Fibroblast of the aortic adventitia (primary cell): ENCODE measurements at regions not wholly inside any gene's neighbourhood (a gene's known extent, or its start where the extent isn't known, plus 50 kb on each side); places are given as distances from the start of the nearest gene placed in this dataset.
"Not testable (repeated sequence)": the region's sequence is repeated elsewhere in the genome, so short reads cannot be mapped to it uniquely, and the experiment has no call there.

Source experiments
- DNase-seq: peaks from one replicate; pipeline ENCODE4 v3.0.0-alpha.2; 2010; ENCODE audit warnings: low read depth
- H3K4me3 ChIP-seq: 2 replicates; pipeline ENCODE4 v1.5.1; 2011; ENCODE audit warnings: low read depth, mild to moderate bottlenecking, control low read depth, low read length, moderate library complexity
- TF ChIP-seq, protein P1 (sequence below): IDR thresholded peaks from 2 replicates; pipeline ENCODE4 v1.5.1; 2011; ENCODE audit warnings: mild to moderate bottlenecking, low read length, control low read depth, inconsistent platforms; ENCODE audit not compliant: insufficient read depth

DNA sequence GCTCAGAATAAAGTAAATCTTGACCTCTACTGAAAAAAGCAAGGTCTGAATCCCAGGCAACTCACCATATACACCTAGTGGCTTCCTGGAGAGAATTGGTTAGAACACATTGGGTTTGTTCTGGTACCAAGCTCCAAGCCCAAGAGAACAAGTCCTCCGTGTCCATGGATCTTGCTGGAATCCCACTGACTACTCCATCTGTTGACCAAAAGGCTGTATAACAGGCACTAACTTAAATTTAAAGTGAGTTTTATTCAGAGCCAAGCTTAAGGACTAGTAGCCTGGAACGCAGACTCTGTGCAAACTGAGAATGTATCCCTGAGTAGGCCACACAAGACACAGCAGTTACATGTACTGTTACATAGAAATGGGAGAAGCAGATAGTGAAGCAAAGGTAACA lies 342.1 kb upstream of the LRRC3B start:
- TF ChIP-seq, protein P1, sequence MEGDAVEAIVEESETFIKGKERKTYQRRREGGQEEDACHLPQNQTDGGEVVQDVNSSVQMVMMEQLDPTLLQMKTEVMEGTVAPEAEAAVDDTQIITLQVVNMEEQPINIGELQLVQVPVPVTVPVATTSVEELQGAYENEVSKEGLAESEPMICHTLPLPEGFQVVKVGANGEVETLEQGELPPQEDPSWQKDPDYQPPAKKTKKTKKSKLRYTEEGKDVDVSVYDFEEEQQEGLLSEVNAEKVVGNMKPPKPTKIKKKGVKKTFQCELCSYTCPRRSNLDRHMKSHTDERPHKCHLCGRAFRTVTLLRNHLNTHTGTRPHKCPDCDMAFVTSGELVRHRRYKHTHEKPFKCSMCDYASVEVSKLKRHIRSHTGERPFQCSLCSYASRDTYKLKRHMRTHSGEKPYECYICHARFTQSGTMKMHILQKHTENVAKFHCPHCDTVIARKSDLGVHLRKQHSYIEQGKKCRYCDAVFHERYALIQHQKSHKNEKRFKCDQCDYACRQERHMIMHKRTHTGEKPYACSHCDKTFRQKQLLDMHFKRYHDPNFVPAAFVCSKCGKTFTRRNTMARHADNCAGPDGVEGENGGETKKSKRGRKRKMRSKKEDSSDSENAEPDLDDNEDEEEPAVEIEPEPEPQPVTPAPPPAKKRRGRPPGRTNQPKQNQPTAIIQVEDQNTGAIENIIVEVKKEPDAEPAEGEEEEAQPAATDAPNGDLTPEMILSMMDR: no peak
- no peak for DNase-seq
- H3K4me3 ChIP-seq: no peak overlapping the region

DNA sequence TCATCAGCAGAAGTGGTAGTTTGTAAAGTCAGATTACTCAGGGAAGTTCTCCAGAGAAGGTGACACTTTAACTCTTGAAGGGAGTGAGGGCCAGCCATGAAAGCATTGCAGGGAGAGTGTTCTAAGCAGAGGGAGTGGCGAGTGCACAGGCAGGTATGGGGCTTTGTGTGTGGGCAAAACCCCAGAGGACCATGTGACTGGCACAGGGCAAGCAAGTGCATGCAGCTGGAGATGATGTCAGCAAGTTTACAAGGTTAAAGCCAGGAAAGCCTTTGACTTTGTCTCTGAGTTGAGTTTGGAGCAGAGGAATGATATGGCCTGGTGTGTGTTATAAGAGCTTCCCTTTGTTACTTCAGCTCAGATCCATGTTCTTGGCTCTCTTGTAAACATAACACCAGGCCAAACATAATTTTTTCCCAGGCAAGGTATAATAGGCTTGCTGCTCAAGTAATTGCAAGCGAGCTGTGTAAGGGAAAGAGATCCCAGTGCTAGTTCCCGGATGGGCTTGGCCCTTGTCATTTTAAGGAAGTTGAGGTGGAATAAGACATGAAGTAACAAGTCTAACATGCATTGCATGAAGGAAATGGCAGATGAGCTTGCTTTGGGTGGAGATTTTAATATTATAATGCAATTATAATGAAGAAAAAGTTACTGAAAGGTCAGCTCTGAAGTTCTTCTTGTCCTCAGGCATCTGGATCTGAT lies 341.1 kb upstream of the LRRC3B start:
- no peak for DNase-seq
- H3K4me3 ChIP-seq: no peak overlapping the region
- TF ChIP-seq, protein P1: no peak

DNA sequence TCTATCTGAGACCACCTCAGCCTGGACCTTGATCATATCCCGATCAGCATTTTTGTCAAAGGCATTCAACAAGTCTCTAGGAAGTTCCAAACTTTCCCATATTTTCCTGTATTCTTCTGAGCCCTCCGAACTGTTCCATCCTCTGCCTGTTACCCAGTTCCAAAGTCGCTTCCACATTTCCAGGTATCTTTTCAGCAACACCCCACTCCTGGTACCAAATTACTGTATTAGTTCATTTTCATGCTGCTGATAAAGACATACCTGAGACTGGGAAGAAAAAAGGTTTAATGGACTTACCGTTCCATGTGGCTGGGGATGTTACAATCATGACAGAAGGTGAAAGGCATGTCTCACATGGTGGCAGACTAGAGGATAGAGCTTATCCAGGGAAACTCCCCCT lies 338.1 kb upstream of the LRRC3B start:
- H3K4me3 ChIP-seq: not testable (repeated sequence)

DNA sequence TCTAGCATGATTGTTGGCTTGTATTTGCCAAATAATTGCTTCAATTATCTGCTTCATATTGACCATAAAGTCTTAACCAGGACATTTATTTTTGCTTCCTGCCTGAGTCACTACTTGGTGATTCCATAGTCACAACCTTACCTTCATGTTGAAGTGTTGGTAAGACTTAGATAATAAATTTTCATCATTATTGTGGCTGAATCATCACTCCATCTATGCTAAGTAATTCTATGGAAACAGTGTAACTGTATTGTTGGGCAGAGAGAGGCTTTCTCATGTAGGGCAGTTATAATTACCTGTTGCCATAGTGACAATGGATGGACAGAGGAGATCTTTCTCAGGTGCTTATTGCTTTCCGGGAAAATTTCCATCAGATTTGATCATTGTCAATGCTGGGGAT lies 330.7 kb upstream of the LRRC3B start:
- H3K4me3 ChIP-seq: no peak overlapping the region
- no peak for DNase-seq
- TF ChIP-seq, protein P1: no peak

More for the DNA sequence above, 338.1 kb upstream of the LRRC3B start:
- not testable (repeated sequence) for DNase-seq

DNA sequence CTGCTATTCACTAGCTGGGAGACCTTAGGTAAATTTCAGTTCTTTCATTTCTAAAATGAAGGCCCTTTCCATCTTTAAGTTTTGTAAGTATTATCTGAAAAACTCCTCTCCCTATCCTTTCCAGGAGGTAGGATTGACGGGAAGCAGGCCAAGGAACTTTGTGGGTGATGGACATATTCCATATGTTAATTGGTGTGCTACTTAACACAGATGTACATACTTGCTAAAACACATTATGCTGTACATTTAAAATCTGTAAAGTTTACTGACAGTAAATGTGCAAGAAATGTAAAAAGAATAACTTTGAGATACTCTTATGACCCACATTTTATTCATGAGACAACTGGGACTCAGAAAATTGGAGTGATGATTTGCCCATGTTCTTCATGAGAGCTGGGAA lies 329.8 kb upstream of the LRRC3B start:
- H3K4me3 ChIP-seq: no peak overlapping the region
- no peak for DNase-seq
- TF ChIP-seq, protein P1: no peak

DNA sequence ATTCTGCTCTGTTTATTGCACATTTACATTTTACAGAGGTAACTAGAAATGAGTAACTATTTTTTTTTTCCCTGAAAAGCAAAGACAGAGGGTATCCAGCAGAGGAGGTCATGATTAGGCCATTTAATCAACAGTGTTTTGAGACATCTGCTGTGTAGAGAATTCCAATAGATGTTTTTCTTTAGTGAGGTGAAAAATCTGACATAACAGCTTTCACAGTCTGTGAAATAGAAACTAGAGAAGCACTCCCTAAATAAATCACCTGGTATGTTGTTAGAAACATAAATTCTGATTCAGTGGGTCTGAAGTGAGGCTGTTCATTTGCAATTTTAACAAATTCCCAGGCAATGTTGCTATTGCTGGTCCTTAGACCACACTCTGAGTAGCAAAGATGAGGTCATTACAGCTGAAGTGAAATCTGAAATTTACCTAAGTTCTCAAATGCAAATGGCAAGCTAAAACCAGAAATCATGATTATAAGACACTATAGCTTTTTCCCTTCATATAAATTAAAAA lies 329.2 kb upstream of the LRRC3B start:
- H3K4me3 ChIP-seq: no peak overlapping the region
- no peak for DNase-seq
- TF ChIP-seq, protein P1: no peak

DNA sequence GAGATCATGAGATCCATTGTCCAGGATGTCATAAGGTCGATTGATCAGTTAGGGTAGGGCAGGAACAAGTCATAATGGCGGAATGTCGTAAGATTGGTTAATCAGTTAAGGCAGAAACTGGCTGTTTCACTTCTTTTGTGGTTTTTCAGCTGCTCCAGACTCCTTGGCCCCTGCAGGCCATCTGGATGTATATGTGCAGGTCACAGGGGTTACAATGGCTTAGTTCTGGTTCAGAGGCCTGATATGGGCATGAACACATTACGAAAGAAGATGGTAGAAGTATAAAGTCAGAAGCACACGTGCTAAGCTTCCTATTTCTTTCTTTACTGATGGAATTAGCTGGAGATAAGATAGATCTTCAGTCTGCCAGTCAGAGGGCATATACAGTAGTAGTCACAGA lies 315.4 kb upstream of the LRRC3B start:
- no peak overlapping the region for H3K4me3 ChIP-seq
- TF ChIP-seq, protein P1: no peak
- no peak for DNase-seq
